Skeletal muscle tissue (tissue), 3 donors: ENCODE measurements at regions not wholly inside any gene's neighbourhood (a gene's known extent, or its start where the extent isn't known, plus 50 kb on each side); places are given as distances from the start of the nearest gene placed in this dataset.

Experiments used
- H3K27ac ChIP-seq: one replicate; pipeline ENCODE4 v1.7.0; 2013; ENCODE audit warnings: mild to moderate bottlenecking, low read depth, low read length, inconsistent platforms
- H3K27me3 ChIP-seq, 3 donors: one replicate each; pipeline ENCODE4 v1.7.0; 2013; ENCODE audit warnings: low read length in 3 of 3; ENCODE audit not compliant: control insufficient read depth in 3 of 3, insufficient read depth in 3 of 3
- H3K36me3 ChIP-seq, 3 donors: one replicate each; pipeline ENCODE4 v1.7.0; 2013; ENCODE audit warnings: low read length in 3 of 3; ENCODE audit not compliant: control insufficient read depth in 3 of 3, insufficient read depth in 3 of 3
- H3K4me1 ChIP-seq, 3 donors: one replicate each; pipeline ENCODE4 v1.7.0; 2013; ENCODE audit warnings: low read length in 3 of 3, mild to moderate bottlenecking in 3 of 3; ENCODE audit not compliant: control insufficient read depth in 3 of 3, insufficient read depth in 3 of 3
- H3K4me3 ChIP-seq, 3 donors: one replicate each; pipeline ENCODE4 v1.7.0; 2013; ENCODE audit warnings: low read length in 3 of 3
- H3K9ac ChIP-seq, 3 donors: one replicate each; pipeline ENCODE4 v1.7.0; 2013; ENCODE audit warnings: low read length in 3 of 3, mild to moderate bottlenecking in 3 of 3, moderate library complexity in 2 of 3, low read depth in 1 of 3
- H3K9me3 ChIP-seq, 3 donors: one replicate each; pipeline ENCODE4 v1.7.0; 2013; ENCODE audit warnings: low read length in 3 of 3; ENCODE audit not compliant: control insufficient read depth in 3 of 3
- donor health status: Osteomylitis.

GRCh38 chr4:4603592-4603991 lies 61.7 kb upstream of the STX18 start:
- Histone ChIP-seq H3K27ac (no peak overlapping the region), H3K27me3 (no peaks in the 10 kb centered on the region), H3K9ac (no peak overlapping the region), H3K4me1 (no peaks in the 10 kb centered on the region), H3K4me3 (no peak overlapping the region), H3K9me3 (no peaks in the 10 kb centered on the region), H3K36me3 (no peaks in the 10 kb centered on the region)

DNA sequence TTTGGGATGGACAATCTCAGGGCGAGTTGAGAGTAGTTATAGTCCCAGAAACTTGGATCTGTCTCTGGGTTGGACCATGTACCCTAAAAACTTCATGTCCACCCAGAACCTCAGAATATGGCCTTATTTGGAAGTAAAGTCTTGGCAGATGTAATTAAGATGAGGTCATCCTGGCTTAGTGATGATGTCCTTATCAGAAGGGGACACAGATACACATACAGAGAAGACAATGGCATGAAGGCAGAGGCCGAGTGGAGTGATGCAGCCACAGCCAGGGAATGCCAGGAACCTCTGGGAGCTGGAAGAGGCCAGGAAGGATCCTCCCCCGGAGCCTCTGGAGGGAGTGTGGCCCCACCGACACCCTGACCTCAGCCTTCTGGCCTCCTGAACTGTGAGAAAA lies 61.2 kb upstream of the STX18 start:
- Histone ChIP-seq H3K4me3 (no peak overlapping the region), H3K9ac (no peak overlapping the region), H3K36me3 (no peaks in the 10 kb centered on the region), H3K9me3 (no peaks in the 10 kb centered on the region), H3K27me3 (no peaks in the 10 kb centered on the region), H3K27ac (no peak overlapping the region), H3K4me1 (no peaks in the 10 kb centered on the region)

DNA sequence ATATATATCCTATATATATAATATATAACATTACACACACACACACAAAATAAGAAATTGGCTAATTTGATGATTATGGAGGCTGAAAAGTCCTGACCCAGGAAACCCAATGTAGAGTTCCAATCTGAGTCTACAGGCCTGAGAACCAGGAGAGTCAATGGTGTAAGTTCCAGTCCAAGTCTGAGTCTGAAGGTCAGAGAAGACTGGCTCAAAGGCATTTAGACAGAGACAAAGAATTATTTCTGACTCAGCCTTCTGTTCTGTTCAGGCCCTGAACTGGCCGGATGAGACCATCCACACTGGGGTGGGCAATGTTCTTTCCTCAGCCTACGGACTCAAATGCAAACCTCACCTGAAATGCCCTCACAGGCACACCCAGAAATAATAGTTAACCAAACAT lies 60.6 kb upstream of the STX18 start:
- no peaks in the 10 kb centered on the region for H3K9me3 ChIP-seq
- no peak overlapping the region for H3K9ac ChIP-seq
- H3K27ac ChIP-seq = no peak overlapping the region
- H3K4me1 ChIP-seq = no peaks in the 10 kb centered on the region
- no peaks in the 10 kb centered on the region for H3K36me3 ChIP-seq
- H3K4me3 ChIP-seq = no peak overlapping the region
- no peaks in the 10 kb centered on the region for H3K27me3 ChIP-seq

DNA sequence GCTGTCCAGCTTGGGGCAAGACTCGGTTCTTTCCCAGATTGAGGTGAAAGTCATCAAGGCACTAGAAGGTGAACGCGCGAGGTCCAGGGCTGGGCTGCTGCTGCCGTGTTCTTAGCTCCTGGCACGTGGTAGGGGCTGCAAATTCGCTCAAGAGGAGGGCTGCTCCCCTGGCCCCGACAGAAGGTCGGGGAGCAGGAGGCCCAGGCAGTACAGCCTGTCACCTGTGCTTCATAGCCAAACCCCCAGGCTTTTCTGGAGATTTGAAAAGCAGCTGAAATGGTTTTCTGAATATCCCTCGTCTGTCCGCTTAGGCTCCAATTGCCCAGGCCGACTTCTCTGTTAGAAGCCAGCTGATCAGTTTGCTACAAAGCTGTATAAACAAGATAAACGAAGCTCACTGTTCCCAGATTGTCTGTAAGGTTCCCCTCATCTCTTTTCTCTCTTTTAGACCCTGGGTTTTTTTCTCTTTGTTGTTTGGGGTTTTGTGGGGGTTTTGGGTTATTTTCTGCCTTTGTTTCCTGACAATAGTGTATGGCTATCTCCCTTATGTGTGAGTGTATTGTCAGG lies 60.0 kb upstream of the STX18 start:
- Histone ChIP-seq H3K4me3 (no peak overlapping the region), H3K9me3 (no peaks in the 10 kb centered on the region), H3K27me3 (no peaks in the 10 kb centered on the region), H3K36me3 (no peaks in the 10 kb centered on the region), H3K4me1 (no peaks in the 10 kb centered on the region), H3K9ac (no peak overlapping the region), H3K27ac (no peak overlapping the region)

GRCh38 chr4:4599481-4600275 lies 57.8 kb upstream of the STX18 start:
- Histone ChIP-seq H3K9me3 (peaks cover 0 to 4% (median 2%) of the 10 kb centered on the region in 3 donors), H3K27me3 (no peaks in the 10 kb centered on the region), H3K4me3 (no peak overlapping the region), H3K9ac (no peak overlapping the region), H3K36me3 (peaks cover 0 to 4% (median 3%) of the 10 kb centered on the region in 3 donors), H3K4me1 (no peaks in the 10 kb centered on the region), H3K27ac (no peak overlapping the region)

DNA sequence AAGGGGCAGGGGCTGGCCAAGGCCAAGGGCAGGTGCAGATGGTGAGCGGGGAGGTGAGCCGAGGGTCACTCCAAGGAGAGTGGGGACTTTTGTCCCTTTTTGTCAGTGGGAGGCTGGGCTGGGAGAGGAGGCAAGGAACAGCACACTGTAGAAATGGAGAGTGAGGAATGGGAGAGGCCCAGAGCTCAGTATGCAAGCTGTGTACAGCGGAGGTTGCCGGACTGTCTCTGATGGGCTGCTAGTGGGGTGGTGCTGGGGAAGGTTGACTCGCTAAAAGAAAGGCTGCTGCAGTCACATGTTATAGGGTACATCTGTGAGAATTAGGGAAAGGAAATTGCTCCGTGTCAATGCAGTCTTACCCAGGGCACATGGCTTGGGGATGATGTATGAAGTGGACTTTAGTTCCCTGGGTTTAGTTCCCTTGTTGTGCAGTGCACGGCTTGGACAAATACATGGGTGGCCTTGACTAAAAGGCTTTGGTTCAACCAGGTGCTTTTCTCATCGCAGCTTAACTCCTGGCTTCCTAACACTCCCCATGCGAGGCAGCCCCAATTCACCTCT lies 57.1 kb upstream of the STX18 start:
- Histone ChIP-seq H3K27me3 (no peaks in the 10 kb centered on the region), H3K27ac (no peak overlapping the region), H3K9me3 (peaks cover 0 to 4% (median 2%) of the 10 kb centered on the region in 3 donors), H3K9ac (no peak overlapping the region), H3K36me3 (peaks cover 0 to 4% (median 3%) of the 10 kb centered on the region in 3 donors), H3K4me1 (no peaks in the 10 kb centered on the region), H3K4me3 (no peak overlapping the region)

DNA sequence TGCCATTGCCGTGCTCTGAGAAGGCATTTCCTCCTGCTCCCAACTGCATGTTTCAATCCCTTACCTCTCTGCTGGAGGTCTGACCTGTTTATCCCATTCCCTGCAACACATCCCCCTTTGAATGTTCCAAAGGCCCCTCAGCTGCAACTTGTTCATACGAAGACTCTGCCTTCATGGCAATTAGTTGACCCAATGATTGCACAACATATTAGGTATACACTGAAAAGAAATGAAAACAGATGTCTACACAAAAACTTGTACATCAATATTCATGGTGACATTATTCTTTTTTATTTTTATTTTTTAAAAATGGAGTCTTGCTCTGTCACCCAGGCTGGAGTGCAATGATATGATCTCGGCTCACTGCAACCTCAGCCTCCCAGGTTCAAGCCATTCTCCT lies 54.9 kb upstream of the STX18 start:
- H3K4me1 ChIP-seq = no peaks in the 10 kb centered on the region
- H3K4me3 ChIP-seq = no peak overlapping the region
- no peak overlapping the region for H3K9ac ChIP-seq
- peaks cover 0 to 4% (median 3%) of the 10 kb centered on the region in 3 donors for H3K36me3 ChIP-seq
- H3K9me3 ChIP-seq = peaks cover 0 to 4% (median 2%) of the 10 kb centered on the region in 3 donors
- no peaks in the 10 kb centered on the region for H3K27me3 ChIP-seq
- no peak overlapping the region for H3K27ac ChIP-seq

- H3K9me3 ChIP-seq = peaks cover 0 to 4% (median 2%) of the 10 kb centered on the region in 3 donors
- H3K36me3 ChIP-seq = peaks cover 0 to 4% (median 3%) of the 10 kb centered on the region in 3 donors
- H3K4me3 ChIP-seq = no peak overlapping the region
- H3K27me3 ChIP-seq = no peaks in the 10 kb centered on the region
- no peak overlapping the region for H3K9ac ChIP-seq
- H3K27ac ChIP-seq = no peak overlapping the region
- no peaks in the 10 kb centered on the region for H3K4me1 ChIP-seq
Measured at GRCh38 chr4:4595252-4595651, 53.4 kb upstream of the STX18 start.

- peaks cover 0 to 4% (median 3%) of the 10 kb centered on the region in 3 donors for H3K36me3 ChIP-seq
- no peaks in the 10 kb centered on the region for H3K4me1 ChIP-seq
- no peak overlapping the region for H3K27ac ChIP-seq
- no peak overlapping the region for H3K4me3 ChIP-seq
- H3K9me3 ChIP-seq = peaks cover 0 to 4% (median 2%) of the 10 kb centered on the region in 3 donors
- H3K9ac ChIP-seq = no peak overlapping the region
- no peaks in the 10 kb centered on the region for H3K27me3 ChIP-seq
Measured at GRCh38 chr4:4594285-4594920, 52.6 kb upstream of the STX18 start.
